Epithelial cell of proximal tubule (primary cell): ENCODE measurements at regions not wholly inside any gene's neighbourhood (a gene's known extent, or its start where the extent isn't known, plus 50 kb on each side); places are given as distances from the start of the nearest gene placed in this dataset.
A peak's percentile ranks its signal among the peaks of the same experiment; 100 is the strongest.

Experiments used
- DNase-seq: peaks from one replicate; pipeline ENCODE4 v3.0.0-alpha.2; 2011; ENCODE audit warnings: low read depth
- H3K4me3 ChIP-seq: 2 replicates; pipeline ENCODE4 v1.5.1; 2011; ENCODE audit warnings: low read depth, mild to moderate bottlenecking, low read length
- TF ChIP-seq, protein P1 (sequence below): conservative IDR thresholded peaks from 2 replicates; pipeline ENCODE4 v1.5.1; 2012; ENCODE audit warnings: low read depth, mild to moderate bottlenecking, low read length

- TF ChIP-seq, protein P1, sequence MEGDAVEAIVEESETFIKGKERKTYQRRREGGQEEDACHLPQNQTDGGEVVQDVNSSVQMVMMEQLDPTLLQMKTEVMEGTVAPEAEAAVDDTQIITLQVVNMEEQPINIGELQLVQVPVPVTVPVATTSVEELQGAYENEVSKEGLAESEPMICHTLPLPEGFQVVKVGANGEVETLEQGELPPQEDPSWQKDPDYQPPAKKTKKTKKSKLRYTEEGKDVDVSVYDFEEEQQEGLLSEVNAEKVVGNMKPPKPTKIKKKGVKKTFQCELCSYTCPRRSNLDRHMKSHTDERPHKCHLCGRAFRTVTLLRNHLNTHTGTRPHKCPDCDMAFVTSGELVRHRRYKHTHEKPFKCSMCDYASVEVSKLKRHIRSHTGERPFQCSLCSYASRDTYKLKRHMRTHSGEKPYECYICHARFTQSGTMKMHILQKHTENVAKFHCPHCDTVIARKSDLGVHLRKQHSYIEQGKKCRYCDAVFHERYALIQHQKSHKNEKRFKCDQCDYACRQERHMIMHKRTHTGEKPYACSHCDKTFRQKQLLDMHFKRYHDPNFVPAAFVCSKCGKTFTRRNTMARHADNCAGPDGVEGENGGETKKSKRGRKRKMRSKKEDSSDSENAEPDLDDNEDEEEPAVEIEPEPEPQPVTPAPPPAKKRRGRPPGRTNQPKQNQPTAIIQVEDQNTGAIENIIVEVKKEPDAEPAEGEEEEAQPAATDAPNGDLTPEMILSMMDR, result no peak
- DNase-seq, result no peak
- no peak overlapping the region for H3K4me3 ChIP-seq
These were observed 329.0 kb upstream of the TMTC4 start for GRCh38 chr13:101003566-101003965.

DNA sequence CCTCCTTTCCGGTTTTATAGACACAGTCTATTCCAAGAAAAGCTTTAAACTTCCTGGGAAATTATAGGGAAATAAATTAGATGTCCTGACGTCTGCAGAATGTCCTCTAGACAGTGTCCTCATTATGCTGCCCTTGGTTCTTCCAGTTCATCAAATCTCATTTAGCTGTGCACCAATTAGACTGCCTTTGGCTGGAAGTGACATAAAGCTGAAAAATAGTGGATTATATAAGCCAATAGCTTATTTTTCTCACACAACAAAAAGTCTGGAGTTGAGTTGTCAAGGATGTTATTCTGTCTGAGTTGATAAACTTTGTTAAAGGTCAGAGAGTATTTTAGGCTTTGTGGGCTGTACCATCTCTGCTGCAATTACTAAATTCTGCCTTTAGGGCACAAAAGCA lies 314.8 kb upstream of the TMTC4 start:
- TF ChIP-seq, protein P1, result no peak
- no peak overlapping the region for H3K4me3 ChIP-seq
- no peak for DNase-seq

- DNase-seq, result no peak
- TF ChIP-seq, protein P1, result no peak
- H3K4me3 ChIP-seq, result no peak overlapping the region
These were observed 314.3 kb upstream of the TMTC4 start for GRCh38 chr13:100988921-100989320.

- DNase-seq, result no peak
- TF ChIP-seq, protein P1, result peak; percentile 52
- H3K4me3 ChIP-seq, result no peak overlapping the region
These were observed 313.4 kb upstream of the TMTC4 start for GRCh38 chr13:100987948-100988347.

DNA sequence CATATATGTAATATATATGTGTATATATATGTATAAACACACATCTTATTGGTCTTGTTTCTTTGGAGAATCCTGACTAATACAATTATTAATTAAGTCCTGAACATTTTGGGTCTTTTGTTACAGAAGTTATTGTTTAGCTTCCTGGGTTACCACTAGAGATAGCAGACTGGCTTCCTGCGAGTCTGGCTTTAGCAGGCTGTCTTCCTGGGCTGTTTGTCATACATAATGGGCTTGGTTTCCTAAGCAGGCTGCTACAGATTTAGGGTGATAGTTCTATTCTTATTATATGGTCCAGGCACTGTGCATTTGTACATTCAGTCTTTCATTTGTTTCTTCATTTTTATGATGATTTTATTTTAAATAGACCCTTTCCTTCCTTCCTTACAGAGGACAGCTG lies 312.0 kb upstream of the TMTC4 start:
- TF ChIP-seq, protein P1, result no peak
- no peak overlapping the region for H3K4me3 ChIP-seq
- DNase-seq, result no peak

DNA sequence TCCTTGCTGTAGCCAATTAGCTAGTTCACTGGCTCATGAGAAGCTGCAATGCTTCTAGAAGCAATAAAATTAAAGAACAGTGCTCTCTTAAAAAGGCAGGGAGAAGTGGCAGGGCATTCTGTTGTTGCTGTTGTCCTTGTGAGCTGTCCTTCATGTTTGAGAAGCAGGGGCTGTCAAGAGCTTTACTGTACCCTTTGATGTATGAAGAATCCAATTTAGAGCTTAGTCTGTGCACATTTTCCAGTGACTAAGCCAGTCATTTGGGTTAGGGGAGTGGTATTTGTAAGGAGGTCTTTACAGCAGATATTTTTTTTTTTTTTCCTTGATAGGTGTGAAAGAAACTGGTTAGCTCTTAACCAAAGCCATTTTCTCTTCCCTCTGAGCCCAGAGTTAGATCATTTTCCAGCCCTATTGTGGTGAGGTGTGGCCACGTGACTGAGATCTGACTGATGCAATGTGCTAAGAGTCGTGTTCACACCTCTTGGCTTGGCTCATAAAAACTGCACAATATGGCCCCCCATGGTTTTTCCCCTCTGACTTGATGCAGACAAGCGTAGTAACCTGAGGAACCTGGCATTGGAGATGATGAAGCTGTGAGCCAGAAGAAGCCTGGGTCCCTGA lies 309.6 kb upstream of the TMTC4 start:
- no peak overlapping the region for H3K4me3 ChIP-seq
- TF ChIP-seq, protein P1, result no peak
- DNase-seq, result no peak

GRCh38 chr13:100983111-100983510 lies 308.5 kb upstream of the TMTC4 start:
- DNase-seq, result no peak
- TF ChIP-seq, protein P1, result no peak

More at GRCh38 chr13:100983111-100983510, 308.5 kb upstream of the TMTC4 start:
- no peak overlapping the region for H3K4me3 ChIP-seq
